ENCODE measurements at regions not wholly inside any gene's neighbourhood (a gene's known extent, or its start where the extent isn't known, plus 50 kb on each side); places are given as distances from the start of the nearest gene placed in this dataset.

- H3K4me1 ChIP-seq (ENCODE audit: control insufficient read depth, insufficient read depth, low read length) = peaks cover 8% of the 10 kb centered on the region
- H3K27ac ChIP-seq (ENCODE audit: low read depth, low read length) = no peak overlapping the region
- H3K27me3 ChIP-seq (ENCODE audit: control insufficient read depth, insufficient read depth, low read length) = peaks cover 14% of the 10 kb centered on the region
- no peak for DNase-seq (ENCODE audit: low read depth in 4 of 6, low spot score in 6 of 6)
- no peaks in the 10 kb centered on the region for H3K36me3 ChIP-seq (ENCODE audit: control insufficient read depth, insufficient read depth, low read length)
- no peak overlapping the region for H3K4me3 ChIP-seq (ENCODE audit: low read depth, low read length)
- WGBS (ENCODE audit: insufficient coverage) = 83% methylated on average over 1 of the region's 2 CpGs
- H3K9me3 ChIP-seq (ENCODE audit: control insufficient read depth, insufficient read depth, low read length) = peaks cover 3% of the 10 kb centered on the region
These were observed 86.8 kb upstream of the ATP6AP2 start for GRCh38 chrX:40494005-40494404.

- Histone ChIP-seq H3K27ac (ENCODE audit: low read depth, low read length) (no peak overlapping the region), H3K9me3 (ENCODE audit: control insufficient read depth, insufficient read depth, low read length) (no peaks in the 10 kb centered on the region), H3K36me3 (ENCODE audit: control insufficient read depth, insufficient read depth, low read length) (no peaks in the 10 kb centered on the region), H3K4me1 (ENCODE audit: control insufficient read depth, insufficient read depth, low read length) (no peaks in the 10 kb centered on the region), H3K4me3 (ENCODE audit: low read depth, low read length) (no peak overlapping the region), H3K27me3 (ENCODE audit: control insufficient read depth, insufficient read depth, low read length) (peaks cover 7% of the 10 kb centered on the region)
- no CpG with 5 or more reads among the region's 4 CpGs for WGBS (ENCODE audit: insufficient coverage)
- DNase-seq (ENCODE audit: low read depth in 4 of 6, low spot score in 6 of 6) = no peak
These were observed 92.5 kb upstream of the ATP6AP2 start for GRCh38 chrX:40488296-40488695.

GRCh38 chrX:40485973-40486372 is 94.8 kb upstream of the ATP6AP2 start:
- Histone ChIP-seq H3K27me3 (ENCODE audit: control insufficient read depth, insufficient read depth, low read length) (peaks cover 13% of the 10 kb centered on the region), H3K9me3 (ENCODE audit: control insufficient read depth, insufficient read depth, low read length) (no peaks in the 10 kb centered on the region), H3K4me3 (ENCODE audit: low read depth, low read length) (no peak overlapping the region), H3K27ac (ENCODE audit: low read depth, low read length) (no peak overlapping the region), H3K4me1 (ENCODE audit: control insufficient read depth, insufficient read depth, low read length) (no peaks in the 10 kb centered on the region), H3K36me3 (ENCODE audit: control insufficient read depth, insufficient read depth, low read length) (no peaks in the 10 kb centered on the region)
- DNase-seq (ENCODE audit: low read depth in 4 of 6, low spot score in 6 of 6) = no peak
- WGBS (ENCODE audit: insufficient coverage) = 100% methylated on average over 1 of the region's 1 CpG

- H3K27me3 ChIP-seq (ENCODE audit: control insufficient read depth, insufficient read depth, low read length) = peaks cover 16% of the 10 kb centered on the region
- no peaks in the 10 kb centered on the region for H3K9me3 ChIP-seq (ENCODE audit: control insufficient read depth, insufficient read depth, low read length)
- H3K4me1 ChIP-seq (ENCODE audit: control insufficient read depth, insufficient read depth, low read length) = no peaks in the 10 kb centered on the region
- H3K27ac ChIP-seq (ENCODE audit: low read depth, low read length) = no peak overlapping the region
- H3K4me3 ChIP-seq (ENCODE audit: low read depth, low read length) = no peak overlapping the region
- no peak for DNase-seq (ENCODE audit: low read depth in 4 of 6, low spot score in 6 of 6)
- H3K36me3 ChIP-seq (ENCODE audit: control insufficient read depth, insufficient read depth, low read length) = no peaks in the 10 kb centered on the region
- no CpG with 5 or more reads among the region's 6 CpGs for WGBS (ENCODE audit: insufficient coverage)
These were observed 95.5 kb upstream of the ATP6AP2 start for GRCh38 chrX:40485102-40485826.

GRCh38 chrX:40484408-40485091 is 96.2 kb upstream of the ATP6AP2 start:
- peak in 1 of 6 donors; percentile 30 for DNase-seq (ENCODE audit: low read depth in 4 of 6, low spot score in 6 of 6)
- no peaks in the 10 kb centered on the region for H3K9me3 ChIP-seq (ENCODE audit: control insufficient read depth, insufficient read depth, low read length)
- H3K27ac ChIP-seq (ENCODE audit: low read depth, low read length) = no peak overlapping the region
- H3K4me1 ChIP-seq (ENCODE audit: control insufficient read depth, insufficient read depth, low read length) = no peaks in the 10 kb centered on the region
- WGBS (ENCODE audit: insufficient coverage) = 33% methylated on average over 3 of the region's 8 CpGs
- H3K4me3 ChIP-seq (ENCODE audit: low read depth, low read length) = no peak overlapping the region
- H3K36me3 ChIP-seq (ENCODE audit: control insufficient read depth, insufficient read depth, low read length) = no peaks in the 10 kb centered on the region
- H3K27me3 ChIP-seq (ENCODE audit: control insufficient read depth, insufficient read depth, low read length) = peaks cover 17% of the 10 kb centered on the region

- DNase-seq (ENCODE audit: low read depth in 4 of 6, low spot score in 6 of 6) = no peak
- no peaks in the 10 kb centered on the region for H3K9me3 ChIP-seq (ENCODE audit: control insufficient read depth, insufficient read depth, low read length)
- no peaks in the 10 kb centered on the region for H3K36me3 ChIP-seq (ENCODE audit: control insufficient read depth, insufficient read depth, low read length)
- 70% methylated on average over 2 of the region's 2 CpGs for WGBS (ENCODE audit: insufficient coverage)
- no peak overlapping the region for H3K4me3 ChIP-seq (ENCODE audit: low read depth, low read length)
- H3K27ac ChIP-seq (ENCODE audit: low read depth, low read length) = no peak overlapping the region
- H3K27me3 ChIP-seq (ENCODE audit: control insufficient read depth, insufficient read depth, low read length) = peaks cover 14% of the 10 kb centered on the region
- no peaks in the 10 kb centered on the region for H3K4me1 ChIP-seq (ENCODE audit: control insufficient read depth, insufficient read depth, low read length)
These were observed 97.3 kb upstream of the ATP6AP2 start for GRCh38 chrX:40483502-40483901.

GRCh38 chrX:40479777-40480318 is 100.9 kb upstream of the ATP6AP2 start:
- no peak overlapping the region for H3K27ac ChIP-seq (ENCODE audit: low read depth, low read length)

GRCh38 chrX:40478474-40479065 is 102.2 kb upstream of the ATP6AP2 start:
- no CpG with 5 or more reads among the region's 2 CpGs for WGBS (ENCODE audit: insufficient coverage)
- H3K27me3 ChIP-seq (ENCODE audit: control insufficient read depth, insufficient read depth, low read length) = peaks cover 19% of the 10 kb centered on the region
- DNase-seq (ENCODE audit: low read depth in 4 of 6, low spot score in 6 of 6) = no peak
- H3K9me3 ChIP-seq (ENCODE audit: control insufficient read depth, insufficient read depth, low read length) = no peaks in the 10 kb centered on the region
- no peaks in the 10 kb centered on the region for H3K36me3 ChIP-seq (ENCODE audit: control insufficient read depth, insufficient read depth, low read length)
- H3K4me3 ChIP-seq (ENCODE audit: low read depth, low read length) = no peak overlapping the region
- no peak overlapping the region for H3K27ac ChIP-seq (ENCODE audit: low read depth, low read length)
- peaks cover 6% of the 10 kb centered on the region for H3K4me1 ChIP-seq (ENCODE audit: control insufficient read depth, insufficient read depth, low read length)

More at GRCh38 chrX:40479777-40480318, 100.9 kb upstream of the ATP6AP2 start:
- Histone ChIP-seq H3K4me1 (ENCODE audit: control insufficient read depth, insufficient read depth, low read length) (no peaks in the 10 kb centered on the region), H3K9me3 (ENCODE audit: control insufficient read depth, insufficient read depth, low read length) (no peaks in the 10 kb centered on the region), H3K36me3 (ENCODE audit: control insufficient read depth, insufficient read depth, low read length) (no peaks in the 10 kb centered on the region), H3K4me3 (ENCODE audit: low read depth, low read length) (no peak overlapping the region), H3K27me3 (ENCODE audit: control insufficient read depth, insufficient read depth, low read length) (peaks cover 19% of the 10 kb centered on the region)
- DNase-seq (ENCODE audit: low read depth in 4 of 6, low spot score in 6 of 6) = no peak
- WGBS (ENCODE audit: insufficient coverage) = 80% methylated on average over 1 of the region's 7 CpGs

GRCh38 chrX:40476958-40477357 is 103.8 kb upstream of the ATP6AP2 start:
- 94% methylated on average over 2 of the region's 7 CpGs for WGBS (ENCODE audit: insufficient coverage)
- H3K27me3 ChIP-seq (ENCODE audit: control insufficient read depth, insufficient read depth, low read length) = peaks cover 23% of the 10 kb centered on the region

More at GRCh38 chrX:40476958-40477357, 103.8 kb upstream of the ATP6AP2 start:
- no peaks in the 10 kb centered on the region for H3K36me3 ChIP-seq (ENCODE audit: control insufficient read depth, insufficient read depth, low read length)
- no peaks in the 10 kb centered on the region for H3K9me3 ChIP-seq (ENCODE audit: control insufficient read depth, insufficient read depth, low read length)
- no peak overlapping the region for H3K4me3 ChIP-seq (ENCODE audit: low read depth, low read length)
- no peak for DNase-seq (ENCODE audit: low read depth in 4 of 6, low spot score in 6 of 6)
- peaks cover 12% of the 10 kb centered on the region for H3K4me1 ChIP-seq (ENCODE audit: control insufficient read depth, insufficient read depth, low read length)
- H3K27ac ChIP-seq (ENCODE audit: low read depth, low read length) = no peak overlapping the region

Measured in spinal cord (tissue), 9 donors.